ENCODE measurements at regions not wholly inside any gene's neighbourhood (a gene's known extent, or its start where the extent isn't known, plus 50 kb on each side); places are given as distances from the start of the nearest gene placed in this dataset.

GRCh38 chr1:60436186-60436585 lies 362.6 kb upstream of the C1orf87 start (continued):
- TF ChIP-seq GABPB1 (CRISPR knock-in tag; IDR thresholded peaks at IDR 0.05) = no peak

GRCh38 chr1:60431593-60431992 lies 358.0 kb upstream of the C1orf87 start:
- TF ChIP-seq ZNF416 (CRISPR knock-in tag; IDR thresholded peaks at IDR 0.05) (no peak), OVOL2 (CRISPR knock-in tag; IDR thresholded peaks at IDR 0.05; ENCODE audit: borderline replicate concordance) (no peak), MYBL2 (CRISPR knock-in tag; IDR thresholded peaks at IDR 0.05) (no peak), NFATC4 (CRISPR knock-in tag; IDR thresholded peaks at IDR 0.05) (no peak), EMX1 (CRISPR knock-in tag; IDR thresholded peaks at IDR 0.05) (no peak), STAT6 (CRISPR knock-in tag; conservative IDR thresholded peaks at IDR 0.05; ENCODE audit: low read depth) (no peak), NR1H2 (CRISPR knock-in tag; IDR thresholded peaks at IDR 0.05) (no peak), ATF6 (CRISPR knock-in tag; IDR thresholded peaks at IDR 0.05) (no peak)
- peaks cover 40% of the 10 kb centered on the region for H3K9me3 Mint-ChIP-seq
- no peak overlapping the region for H3K27ac Mint-ChIP-seq
- peaks cover 27% of the 10 kb centered on the region for H3K36me3 Mint-ChIP-seq
- POLR2A ChIA-PET = no interaction called here
- no peak overlapping the region for H3K4me3 Mint-ChIP-seq
- peaks cover 10% of the 10 kb centered on the region for H3K4me1 Mint-ChIP-seq
- ATAC-seq (no peak), DNase-seq (ENCODE audit: low spot score) (no peak)
- CTCF ChIA-PET = no interaction called here
- H3K27me3 Mint-ChIP-seq (ENCODE audit: low read depth) = no peaks in the 10 kb centered on the region

- H3K9me3 Mint-ChIP-seq = peaks cover 36% of the 10 kb centered on the region
- DNase-seq (ENCODE audit: low spot score) (no peak), ATAC-seq (no peak)
- no peak overlapping the region for H3K4me3 Mint-ChIP-seq
- CTCF ChIA-PET = no interaction called here
- TF ChIP-seq NR3C1 (CRISPR knock-in tag; conservative IDR thresholded peaks at IDR 0.05; ENCODE audit: low read depth) (no peak), CBFB (CRISPR knock-in tag; IDR thresholded peaks at IDR 0.05; ENCODE audit: low read depth) (no peak), SOX15 (CRISPR knock-in tag; IDR thresholded peaks at IDR 0.05) (no peak), NR1H2 (CRISPR knock-in tag; IDR thresholded peaks at IDR 0.05) (no peak), ZNF396 (CRISPR knock-in tag; IDR thresholded peaks at IDR 0.05; ENCODE audit: borderline replicate concordance) (no peak)
- no peak overlapping the region for H3K27ac Mint-ChIP-seq
- H3K27me3 Mint-ChIP-seq (ENCODE audit: low read depth) = no peaks in the 10 kb centered on the region
- H3K4me1 Mint-ChIP-seq = peaks cover 4% of the 10 kb centered on the region; the same call in 1 of the 2 replicates
- peaks cover 27% of the 10 kb centered on the region for H3K36me3 Mint-ChIP-seq
- POLR2A ChIA-PET = no interaction called here
These were observed 356.8 kb upstream of the C1orf87 start for GRCh38 chr1:60430375-60430774.

GRCh38 chr1:60428127-60428526 lies 354.6 kb upstream of the C1orf87 start:
- H3K9me3 Mint-ChIP-seq = peaks cover 19% of the 10 kb centered on the region
- no peak overlapping the region for H3K27ac Mint-ChIP-seq
- H3K4me3 Mint-ChIP-seq = no peak overlapping the region
- no peaks in the 10 kb centered on the region for H3K27me3 Mint-ChIP-seq (ENCODE audit: low read depth)
- ATAC-seq (no peak), DNase-seq (ENCODE audit: low spot score) (no peak)
- TF ChIP-seq ZNF423 (CRISPR knock-in tag; IDR thresholded peaks at IDR 0.05) (no peak), ERG (CRISPR knock-in tag; IDR thresholded peaks at IDR 0.05) (no peak), FOXK1 (CRISPR knock-in tag; IDR thresholded peaks at IDR 0.05) (no peak), ZNF396 (CRISPR knock-in tag; IDR thresholded peaks at IDR 0.05; ENCODE audit: borderline replicate concordance) (no peak), USF1 (CRISPR knock-in tag; IDR thresholded peaks at IDR 0.05) (no peak), ZMAT4 (CRISPR knock-in tag; IDR thresholded peaks at IDR 0.05) (no peak), MYBL2 (CRISPR knock-in tag; IDR thresholded peaks at IDR 0.05) (no peak), MAX (CRISPR knock-in tag; IDR thresholded peaks at IDR 0.05) (no peak)
- peaks cover 4% of the 10 kb centered on the region; the same call in 1 of the 2 replicates for H3K4me1 Mint-ChIP-seq
- ChIA-PET CTCF (no interaction called here), POLR2A (no interaction called here)
- H3K36me3 Mint-ChIP-seq = peaks cover 7% of the 10 kb centered on the region
